HepG2 (cell line): ENCODE measurements at regions not wholly inside any gene's neighbourhood (a gene's known extent, or its start where the extent isn't known, plus 50 kb on each side); places are given as distances from the start of the nearest gene placed in this dataset.

Source experiments
- ATAC-seq: fragments of 200-7000 bp; cut with Tn5 transposase; 3 replicates; pipeline ENCODE4 v1.9.1; 2020; ENCODE audit warnings: mild to moderate bottlenecking, moderate library complexity
- BruUV-seq: library from RNA; stranded (reverse); fragments of 400-500 nt; replicated peaks from 2 replicates; lab custom pipeline; 2021; lab: Mats Ljungman, UMichigan
- CTCF ChIA-PET: fragments of 300-600 bp; formaldehyde crosslinking; extraction: SDS; loops from one replicate; lab custom pipeline; 2021; ENCODE audit warnings: low total read pairs, inconsistent platforms, low intra/inter-chr PET ratio; lab: Yijun Ruan, JAX
- POLR2A ChIA-PET: fragments of 350-600 bp; sonication (Branson Sonifier 250); formaldehyde crosslinking; loops from one replicate; lab custom pipeline; 2020; ENCODE audit warnings: antibody characterized with exemption, inconsistent platforms; lab: Yijun Ruan, JAX
- DNase-seq: peaks from one replicate; pipeline ENCODE4 v3.0.0-alpha.2; 2015; ENCODE audit warnings: low spot score
- FAIRE-seq: peaks from 3 replicates; lab custom pipeline; 2011; peaks lifted over from hg19 to GRCh38; lab: Jason Lieb, UNC
- H2AFZ ChIP-seq: one replicate; pipeline ENCODE4 v1.6.1; 2011; ENCODE audit warnings: low read length, inconsistent platforms
- H3K27ac ChIP-seq: fragments of 300-600 bp; 3 replicates; pipeline ENCODE4 v1.8.0; 2011; ENCODE audit warnings: mixed run types, mild to moderate bottlenecking, mixed read lengths, low read length, inconsistent platforms; ENCODE audit not compliant: insufficient read depth; ENCODE audit errors: extremely low read length
- H3K27me3 ChIP-seq, 2 experiments: fragments of 200-600 bp in 1 of 2; 2 replicates in 1 of 2; 3 replicates in 1 of 2; pipeline versions ENCODE4 v1.6.0 to v1.8.0; 2011; ENCODE audit warnings: low read length in 2 of 2, mild to moderate bottlenecking in 2 of 2, moderate library complexity in 2 of 2, inconsistent platforms in 1 of 2; ENCODE audit not compliant: insufficient read depth in 2 of 2, control insufficient read depth in 1 of 2
- H3K36me3 ChIP-seq, 2 experiments: fragments of 200-600 bp in 1 of 2; replicated peaks in 1 of 2; 2 replicates in 1 of 2; 3 replicates in 1 of 2; pipeline versions ENCODE4 v1.5.1 to v1.8.0; 2011; ENCODE audit warnings: low read length in 2 of 2, inconsistent platforms in 1 of 2; ENCODE audit not compliant: insufficient read depth in 2 of 2, control insufficient read depth in 1 of 2
- H3K4me1 ChIP-seq: 2 replicates; pipeline ENCODE4 v1.5.1; 2012; ENCODE audit warnings: low read length, inconsistent platforms; ENCODE audit not compliant: insufficient read depth
- H3K4me2 ChIP-seq: 2 replicates; pipeline ENCODE4 v1.6.0; 2011; ENCODE audit warnings: low read depth, low read length, inconsistent platforms
- H3K4me3 ChIP-seq, 3 experiments: fragments of 200-600 bp in 1 of 3; sonication (generic), shearing (Covaris generic) in 1 of 3; replicated peaks in 1 of 3; 2 replicates each; pipeline ENCODE4 v1.5.1; 2011 to 2016; ENCODE audit warnings: low read length in 3 of 3, inconsistent platforms in 2 of 3, low read depth in 2 of 3, mild to moderate bottlenecking in 2 of 3, control low read depth in 1 of 3, mixed read lengths in 1 of 3; ENCODE audit not compliant: insufficient read depth in 1 of 3
- H3K79me2 ChIP-seq: one replicate; pipeline ENCODE4 v1.6.1; 2011; ENCODE audit warnings: low read length, inconsistent platforms; ENCODE audit not compliant: insufficient read depth
- H3K9ac ChIP-seq: 2 replicates; pipeline ENCODE4 v1.6.0; 2011; ENCODE audit warnings: mild to moderate bottlenecking, low read depth, low read length, inconsistent platforms; ENCODE audit not compliant: insufficient read depth
- H3K9me3 ChIP-seq: 2 replicates; pipeline ENCODE4 v1.5.1; 2012; ENCODE audit warnings: mild to moderate bottlenecking, low read length
- H4K20me1 ChIP-seq: 2 replicates; pipeline ENCODE4 v1.6.0; 2011; ENCODE audit warnings: inconsistent platforms, mild to moderate bottlenecking, low read length, moderate library complexity; ENCODE audit not compliant: insufficient read depth
- AFF4 ChIP-seq: sonication (generic); formaldehyde crosslinking; IDR thresholded peaks from 2 replicates; pipeline ENCODE4 v1.4.0; 2020; ENCODE audit warnings: missing genetic modification reagents
- ATF1 ChIP-seq: IDR thresholded peaks from 2 replicates; pipeline ENCODE4 v1.6.1; 2016; ENCODE audit warnings: mild to moderate bottlenecking, control low read depth
- MTF1 ChIP-seq: sonication (generic); formaldehyde crosslinking; IDR thresholded peaks from 2 replicates; pipeline ENCODE4 v1.5.0; 2020; ENCODE audit warnings: missing genetic modification reagents
- MYC ChIP-seq: sonication (generic); formaldehyde crosslinking; IDR thresholded peaks from 2 replicates; pipeline ENCODE4 v1.9.0; 2021; ENCODE audit warnings: missing genetic modification reagents, borderline replicate concordance
- STAT5B ChIP-seq: sonication (generic); formaldehyde crosslinking; IDR thresholded peaks from 2 replicates; pipeline ENCODE4 v1.4.0; 2020; ENCODE audit warnings: missing genetic modification reagents
- TOE1 ChIP-seq: sonication (generic); formaldehyde crosslinking; IDR thresholded peaks from 2 replicates; pipeline ENCODE4 v1.4.0; 2020; ENCODE audit warnings: mild to moderate bottlenecking, missing genetic modification reagents
- ZNF20 ChIP-seq: sonication (generic); formaldehyde crosslinking; IDR thresholded peaks from 2 replicates; pipeline ENCODE4 v1.4.0; 2020; ENCODE audit warnings: mild to moderate bottlenecking, moderate library complexity, missing genetic modification reagents
- ZNF235 ChIP-seq: sonication (generic); formaldehyde crosslinking; IDR thresholded peaks from 2 replicates; pipeline ENCODE4 v1.8.1; 2023; ENCODE audit warnings: mild to moderate bottlenecking, missing genetic modification reagents, borderline replicate concordance
- ZNF652 ChIP-seq: IDR thresholded peaks from 2 replicates; pipeline ENCODE4 v1.6.1; 2016; ENCODE audit warnings: low read depth, borderline replicate concordance
- ZNF766 ChIP-seq: sonication (generic); formaldehyde crosslinking; IDR thresholded peaks from 2 replicates; pipeline ENCODE4 v1.5.0; 2020; ENCODE audit warnings: missing genetic modification reagents, borderline replicate concordance
- WGBS: methylation state at CpG from one replicate; pipeline ENCODE4 v1.1.6; 2017; ENCODE audit warnings: low lambda C conversion rate; 5-methylcytosine and 5-hydroxymethylcytosine counted together
- in situ Hi-C: cut with HindIII; loops from 2 replicates; pipeline ENCODE4 v1.10.0; 2017; ENCODE audit warnings: low pct_unique_long_range_greater_than_20kb; ENCODE audit not compliant: extremely low pct_ligation_motif_present
- intact Hi-C: fragments of 100-400 bp; cut with micrococcal nuclease; formaldehyde crosslinking; loops from one replicate; pipeline ENCODE4 v1.10.0; 2022; ENCODE audit not compliant: unreplicated experiment
- TF ChIP-seq, protein P1 (sequence below): sonication (generic); formaldehyde crosslinking; IDR thresholded peaks from 2 replicates; pipeline ENCODE4 v1.4.0; 2020; ENCODE audit warnings: mild to moderate bottlenecking, missing genetic modification reagents, borderline replicate concordance
- TF ChIP-seq, protein P2 (sequence below): sonication (generic); formaldehyde crosslinking; IDR thresholded peaks from 2 replicates; pipeline ENCODE4 v1.4.0; 2020; ENCODE audit warnings: low read depth, missing genetic modification reagents

GRCh38 chr4:114057746-114058145 is 78.3 kb upstream of the ARSJ start:
- WGBS, result 5% methylated on average over 2 of the region's 2 CpGs
- H3K9ac ChIP-seq, result no peak overlapping the region
- H3K27ac ChIP-seq, result no peak overlapping the region
- no peaks in the 10 kb centered on the region for H3K9me3 ChIP-seq
- no peaks in the 10 kb centered on the region for H3K79me2 ChIP-seq
- no peaks in the 10 kb centered on the region for H3K27me3 ChIP-seq
- no peak overlapping the region for H3K4me3 ChIP-seq
- peaks cover 10% of the 10 kb centered on the region; the same call in 1 of the 2 replicates for H3K4me1 ChIP-seq
- H4K20me1 ChIP-seq, result no peaks in the 10 kb centered on the region
- H2AFZ ChIP-seq, result no peak overlapping the region
- ChIA-PET POLR2A (no interaction called here), CTCF (no interaction called here)
- intact Hi-C loops, result no loop called here
- peak overlapping the region; percentile 29; the same call in 1 of the 2 replicates for H3K4me2 ChIP-seq
- no TSS peak for BruUV-seq
- no peak for FAIRE-seq
- ATAC-seq, result no peak
- in situ Hi-C loops, result no loop called here
- no peaks in the 10 kb centered on the region for H3K36me3 ChIP-seq
- peak; percentile 13 for DNase-seq
- TF ChIP-seq ZNF652 (CRISPR knock-in tag) (peak; percentile 75), ZNF766 (CRISPR knock-in tag) (no peak), STAT5B (no peak), ZNF20 (CRISPR knock-in tag) (no peak), AFF4 (CRISPR knock-in tag) (no peak), MYC (no peak), ZNF235 (CRISPR knock-in tag) (no peak), ATF1 (CRISPR knock-in tag) (no peak), TOE1 (no peak), MTF1 (CRISPR knock-in tag) (no peak)
- TF ChIP-seq, protein P1, sequence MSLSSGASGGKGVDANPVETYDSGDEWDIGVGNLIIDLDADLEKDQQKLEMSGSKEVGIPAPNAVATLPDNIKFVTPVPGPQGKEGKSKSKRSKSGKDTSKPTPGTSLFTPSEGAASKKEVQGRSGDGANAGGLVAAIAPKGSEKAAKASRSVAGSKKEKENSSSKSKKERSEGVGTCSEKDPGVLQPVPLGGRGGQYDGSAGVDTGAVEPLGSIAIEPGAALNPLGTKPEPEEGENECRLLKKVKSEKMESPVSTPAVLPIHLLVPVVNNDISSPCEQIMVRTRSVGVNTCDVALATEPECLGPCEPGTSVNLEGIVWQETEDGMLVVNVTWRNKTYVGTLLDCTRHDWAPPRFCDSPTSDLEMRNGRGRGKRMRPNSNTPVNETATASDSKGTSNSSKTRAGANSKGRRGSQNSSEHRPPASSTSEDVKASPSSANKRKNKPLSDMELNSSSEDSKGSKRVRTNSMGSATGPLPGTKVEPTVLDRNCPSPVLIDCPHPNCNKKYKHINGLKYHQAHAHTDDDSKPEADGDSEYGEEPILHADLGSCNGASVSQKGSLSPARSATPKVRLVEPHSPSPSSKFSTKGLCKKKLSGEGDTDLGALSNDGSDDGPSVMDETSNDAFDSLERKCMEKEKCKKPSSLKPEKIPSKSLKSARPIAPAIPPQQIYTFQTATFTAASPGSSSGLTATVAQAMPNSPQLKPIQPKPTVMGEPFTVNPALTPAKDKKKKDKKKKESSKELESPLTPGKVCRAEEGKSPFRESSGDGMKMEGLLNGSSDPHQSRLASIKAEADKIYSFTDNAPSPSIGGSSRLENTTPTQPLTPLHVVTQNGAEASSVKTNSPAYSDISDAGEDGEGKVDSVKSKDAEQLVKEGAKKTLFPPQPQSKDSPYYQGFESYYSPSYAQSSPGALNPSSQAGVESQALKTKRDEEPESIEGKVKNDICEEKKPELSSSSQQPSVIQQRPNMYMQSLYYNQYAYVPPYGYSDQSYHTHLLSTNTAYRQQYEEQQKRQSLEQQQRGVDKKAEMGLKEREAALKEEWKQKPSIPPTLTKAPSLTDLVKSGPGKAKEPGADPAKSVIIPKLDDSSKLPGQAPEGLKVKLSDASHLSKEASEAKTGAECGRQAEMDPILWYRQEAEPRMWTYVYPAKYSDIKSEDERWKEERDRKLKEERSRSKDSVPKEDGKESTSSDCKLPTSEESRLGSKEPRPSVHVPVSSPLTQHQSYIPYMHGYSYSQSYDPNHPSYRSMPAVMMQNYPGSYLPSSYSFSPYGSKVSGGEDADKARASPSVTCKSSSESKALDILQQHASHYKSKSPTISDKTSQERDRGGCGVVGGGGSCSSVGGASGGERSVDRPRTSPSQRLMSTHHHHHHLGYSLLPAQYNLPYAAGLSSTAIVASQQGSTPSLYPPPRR, result no peak
- TF ChIP-seq, protein P2, sequence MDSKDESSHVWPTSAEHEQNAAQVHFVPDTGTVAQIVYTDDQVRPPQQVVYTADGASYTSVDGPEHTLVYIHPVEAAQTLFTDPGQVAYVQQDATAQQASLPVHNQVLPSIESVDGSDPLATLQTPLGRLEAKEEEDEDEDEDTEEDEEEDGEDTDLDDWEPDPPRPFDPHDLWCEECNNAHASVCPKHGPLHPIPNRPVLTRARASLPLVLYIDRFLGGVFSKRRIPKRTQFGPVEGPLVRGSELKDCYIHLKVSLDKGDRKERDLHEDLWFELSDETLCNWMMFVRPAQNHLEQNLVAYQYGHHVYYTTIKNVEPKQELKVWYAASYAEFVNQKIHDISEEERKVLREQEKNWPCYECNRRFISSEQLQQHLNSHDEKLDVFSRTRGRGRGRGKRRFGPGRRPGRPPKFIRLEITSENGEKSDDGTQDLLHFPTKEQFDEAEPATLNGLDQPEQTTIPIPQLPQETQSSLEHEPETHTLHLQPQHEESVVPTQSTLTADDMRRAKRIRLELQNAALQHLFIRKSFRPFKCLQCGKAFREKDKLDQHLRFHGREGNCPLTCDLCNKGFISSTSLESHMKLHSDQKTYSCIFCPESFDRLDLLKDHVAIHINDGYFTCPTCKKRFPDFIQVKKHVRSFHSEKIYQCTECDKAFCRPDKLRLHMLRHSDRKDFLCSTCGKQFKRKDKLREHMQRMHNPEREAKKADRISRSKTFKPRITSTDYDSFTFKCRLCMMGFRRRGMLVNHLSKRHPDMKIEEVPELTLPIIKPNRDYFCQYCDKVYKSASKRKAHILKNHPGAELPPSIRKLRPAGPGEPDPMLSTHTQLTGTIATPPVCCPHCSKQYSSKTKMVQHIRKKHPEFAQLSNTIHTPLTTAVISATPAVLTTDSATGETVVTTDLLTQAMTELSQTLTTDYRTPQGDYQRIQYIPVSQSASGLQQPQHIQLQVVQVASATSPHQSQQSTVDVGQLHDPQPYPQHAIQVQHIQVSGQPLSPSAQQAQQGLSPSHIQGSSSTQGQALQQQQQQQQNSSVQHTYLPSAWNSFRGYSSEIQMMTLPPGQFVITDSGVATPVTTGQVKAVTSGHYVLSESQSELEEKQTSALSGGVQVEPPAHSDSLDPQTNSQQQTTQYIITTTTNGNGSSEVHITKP (CRISPR knock-in tag), result no peak
